ENCODE measurements at regions not wholly inside any gene's neighbourhood (a gene's known extent, or its start where the extent isn't known, plus 50 kb on each side); places are given as distances from the start of the nearest gene placed in this dataset.

- TF ChIP-seq YY1 (tag by site-specific recombination; IDR thresholded peaks at IDR 0.05): no peak
- no peak for TF ChIP-seq ZNF24 (tag by site-specific recombination; IDR thresholded peaks at IDR 0.05)
- no peak for TF ChIP-seq ZNF48 (tag by site-specific recombination; IDR thresholded peaks at IDR 0.05)
- no peak for TF ChIP-seq PRDM10 (tag by site-specific recombination; IDR thresholded peaks at IDR 0.05)
- no peak for TF ChIP-seq CTCF (tag by site-specific recombination; IDR thresholded peaks at IDR 0.05)
- TF ChIP-seq ZXDB (tag by site-specific recombination; IDR thresholded peaks at IDR 0.05): no peak
- TF ChIP-seq TCF7L2 (IDR thresholded peaks at IDR 0.05; ENCODE audit: borderline replicate concordance, low read depth, low read length): no peak
- TF ChIP-seq ZNF585B (tag by site-specific recombination; IDR thresholded peaks at IDR 0.05): no peak
- no peak for TF ChIP-seq BCL11A (tag by site-specific recombination; IDR thresholded peaks at IDR 0.05; ENCODE audit: low read depth)
- no peak for TF ChIP-seq ZNF704 (tag by site-specific recombination; IDR thresholded peaks at IDR 0.05)
- TF ChIP-seq ZNF558 (tag by site-specific recombination; IDR thresholded peaks at IDR 0.05): no peak
These were observed 185.8 kb upstream of the STK26 start for GRCh38 chrX:131837325-131837724.

Measured in HEK293 (cell line).